ENCODE measurements at regions not wholly inside any gene's neighbourhood (a gene's known extent, or its start where the extent isn't known, plus 50 kb on each side); places are given as distances from the start of the nearest gene placed in this dataset.

GRCh38 chr3:34070831-34071585 lies 272.6 kb downstream of the PDCD6IP start:
- TF ChIP-seq POLR2AphosphoS5 (IDR thresholded peaks at IDR 0.05) (no peak), POLR2A (IDR thresholded peaks at IDR 0.05) (no peak), EP300 (IDR thresholded peaks at IDR 0.05) (no peak)
- TF ChIP-seq, protein P1, sequence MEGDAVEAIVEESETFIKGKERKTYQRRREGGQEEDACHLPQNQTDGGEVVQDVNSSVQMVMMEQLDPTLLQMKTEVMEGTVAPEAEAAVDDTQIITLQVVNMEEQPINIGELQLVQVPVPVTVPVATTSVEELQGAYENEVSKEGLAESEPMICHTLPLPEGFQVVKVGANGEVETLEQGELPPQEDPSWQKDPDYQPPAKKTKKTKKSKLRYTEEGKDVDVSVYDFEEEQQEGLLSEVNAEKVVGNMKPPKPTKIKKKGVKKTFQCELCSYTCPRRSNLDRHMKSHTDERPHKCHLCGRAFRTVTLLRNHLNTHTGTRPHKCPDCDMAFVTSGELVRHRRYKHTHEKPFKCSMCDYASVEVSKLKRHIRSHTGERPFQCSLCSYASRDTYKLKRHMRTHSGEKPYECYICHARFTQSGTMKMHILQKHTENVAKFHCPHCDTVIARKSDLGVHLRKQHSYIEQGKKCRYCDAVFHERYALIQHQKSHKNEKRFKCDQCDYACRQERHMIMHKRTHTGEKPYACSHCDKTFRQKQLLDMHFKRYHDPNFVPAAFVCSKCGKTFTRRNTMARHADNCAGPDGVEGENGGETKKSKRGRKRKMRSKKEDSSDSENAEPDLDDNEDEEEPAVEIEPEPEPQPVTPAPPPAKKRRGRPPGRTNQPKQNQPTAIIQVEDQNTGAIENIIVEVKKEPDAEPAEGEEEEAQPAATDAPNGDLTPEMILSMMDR (IDR thresholded peaks at IDR 0.05), result no peak

Measured in sigmoid colon (tissue), 4 donors.